ENCODE measurements at regions not wholly inside any gene's neighbourhood (a gene's known extent, or its start where the extent isn't known, plus 50 kb on each side); places are given as distances from the start of the nearest gene placed in this dataset.

DNA sequence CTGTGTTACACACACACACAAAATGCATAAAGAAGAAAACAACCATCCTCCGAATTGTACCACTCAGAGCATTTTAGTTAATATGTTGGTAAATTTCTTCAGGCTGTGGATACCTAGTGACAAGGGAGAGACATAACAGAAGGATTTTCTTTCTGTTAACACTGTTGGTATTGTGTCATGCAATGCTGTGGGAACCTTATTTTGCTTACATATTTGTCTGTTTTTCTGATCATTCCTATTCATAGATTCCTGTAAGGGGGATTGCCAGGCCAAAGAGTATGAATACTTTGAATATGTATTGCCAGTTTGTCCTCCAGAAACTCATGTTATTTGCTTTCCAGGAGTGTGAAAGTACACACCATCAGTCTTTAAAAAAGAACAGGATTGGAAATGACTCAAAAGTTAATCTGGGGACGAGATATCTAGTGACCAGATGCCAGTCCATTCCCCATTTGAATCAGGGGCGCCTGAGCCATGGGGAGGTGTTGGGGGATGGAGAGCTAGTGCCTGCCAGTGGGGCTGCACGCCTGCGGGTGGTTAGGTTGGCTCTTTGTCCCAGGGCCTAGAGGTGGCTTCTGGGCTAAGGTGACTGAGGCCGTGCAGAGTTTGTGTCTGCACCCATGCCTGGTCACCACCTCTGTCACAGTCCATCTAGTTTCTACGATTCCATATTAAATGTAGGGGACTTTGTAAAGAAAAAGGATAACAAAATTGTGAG is 142.0 kb downstream of the PTPN20 start:
- no peak for DNase-seq

DNA sequence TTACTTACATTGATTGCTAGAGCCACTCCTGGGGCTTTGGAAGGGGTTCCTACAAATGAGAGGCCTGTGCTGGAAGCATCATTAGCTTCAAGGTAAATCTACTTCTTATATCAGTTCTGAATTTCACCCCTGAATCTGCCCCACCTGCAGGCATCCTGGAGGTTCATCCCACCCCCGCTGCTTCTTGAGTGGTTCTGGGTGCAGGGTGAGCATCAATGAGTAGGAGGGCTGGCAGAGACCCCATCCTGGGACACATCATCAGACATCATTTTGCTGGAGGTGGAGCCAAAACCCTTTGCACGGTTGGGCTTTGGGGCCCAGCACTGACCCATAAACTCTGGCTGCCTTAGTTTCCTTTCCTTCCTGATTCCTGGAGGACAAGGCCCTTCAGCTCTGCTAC is 143.7 kb downstream of the PTPN20 start:
- no peak for DNase-seq

DNA sequence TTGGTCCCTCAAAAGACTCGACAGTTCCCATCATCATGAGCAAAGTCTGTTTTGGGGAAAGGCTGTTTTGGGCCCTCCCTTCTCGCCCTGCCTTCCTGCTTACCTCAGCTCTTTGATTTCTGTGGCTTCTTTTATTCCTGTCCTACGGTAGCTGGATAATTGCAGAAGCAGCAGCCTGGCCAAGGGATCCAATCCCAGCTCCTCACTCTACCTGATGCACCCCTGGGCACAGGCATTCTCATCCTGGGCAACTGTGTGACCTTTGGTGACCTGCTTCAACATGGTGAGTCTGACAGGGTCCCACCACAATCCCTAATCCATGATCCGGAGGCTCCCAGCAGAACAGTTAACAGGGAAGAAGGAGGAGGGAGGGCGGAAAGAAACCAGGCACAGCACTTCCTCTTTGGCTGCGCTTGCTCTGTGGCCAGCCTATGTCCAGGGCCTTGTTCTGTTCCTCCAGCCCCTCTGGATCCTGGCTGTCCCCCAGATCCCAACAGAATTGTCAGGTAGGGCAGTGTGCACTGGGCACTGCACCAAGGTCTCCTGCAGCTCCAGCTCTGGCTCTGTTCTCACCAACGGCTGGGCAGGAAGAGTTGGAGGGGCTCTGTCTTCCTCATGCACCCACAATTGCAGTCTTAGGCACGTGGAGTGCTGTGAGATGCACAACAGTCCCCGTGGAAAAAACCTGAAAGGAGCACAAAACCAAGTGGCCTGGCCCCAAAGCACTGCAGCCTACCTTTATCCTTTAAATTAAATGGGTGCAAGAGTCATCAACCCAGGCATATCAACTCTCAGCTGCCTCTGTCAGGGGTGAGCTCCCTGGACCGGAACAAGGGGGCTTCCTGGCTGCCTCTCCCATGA is 144.4 kb downstream of the PTPN20 start:
- no peak for DNase-seq

DNA sequence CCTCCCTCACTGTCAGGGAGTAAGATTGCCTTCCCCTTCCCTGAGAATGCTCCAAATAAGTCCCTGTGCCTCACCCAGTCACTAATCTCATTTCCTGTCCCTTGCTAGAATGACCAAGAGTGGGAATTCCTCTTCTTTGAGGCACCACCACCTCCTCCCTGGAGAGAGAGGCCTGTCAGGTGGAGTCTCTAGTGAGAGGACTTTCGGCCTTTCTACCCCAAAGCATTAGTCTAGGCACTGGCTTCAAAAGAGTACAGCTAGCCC is 145.0 kb downstream of the PTPN20 start:
- no peak for DNase-seq

DNA sequence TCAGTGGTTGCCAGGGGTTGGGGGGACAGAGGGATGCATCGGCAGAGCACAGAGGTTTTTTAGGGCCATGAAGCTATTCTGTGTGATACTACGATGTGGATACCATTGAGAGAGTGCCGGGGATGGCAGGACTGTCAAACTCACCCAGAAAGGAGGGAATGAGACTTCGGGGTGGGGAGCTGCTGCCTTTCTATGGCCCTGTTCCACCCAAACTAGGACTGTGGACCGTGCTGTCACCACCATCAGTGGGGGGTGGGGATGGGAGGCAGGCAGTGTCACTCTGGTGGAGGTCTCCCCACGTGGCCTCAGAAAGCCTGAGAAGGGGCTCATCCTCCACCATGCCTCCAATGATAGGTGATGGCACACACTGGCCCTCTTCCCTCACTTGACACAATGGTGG is 146.2 kb downstream of the PTPN20 start:
- DNase-seq, result no peak

DNA sequence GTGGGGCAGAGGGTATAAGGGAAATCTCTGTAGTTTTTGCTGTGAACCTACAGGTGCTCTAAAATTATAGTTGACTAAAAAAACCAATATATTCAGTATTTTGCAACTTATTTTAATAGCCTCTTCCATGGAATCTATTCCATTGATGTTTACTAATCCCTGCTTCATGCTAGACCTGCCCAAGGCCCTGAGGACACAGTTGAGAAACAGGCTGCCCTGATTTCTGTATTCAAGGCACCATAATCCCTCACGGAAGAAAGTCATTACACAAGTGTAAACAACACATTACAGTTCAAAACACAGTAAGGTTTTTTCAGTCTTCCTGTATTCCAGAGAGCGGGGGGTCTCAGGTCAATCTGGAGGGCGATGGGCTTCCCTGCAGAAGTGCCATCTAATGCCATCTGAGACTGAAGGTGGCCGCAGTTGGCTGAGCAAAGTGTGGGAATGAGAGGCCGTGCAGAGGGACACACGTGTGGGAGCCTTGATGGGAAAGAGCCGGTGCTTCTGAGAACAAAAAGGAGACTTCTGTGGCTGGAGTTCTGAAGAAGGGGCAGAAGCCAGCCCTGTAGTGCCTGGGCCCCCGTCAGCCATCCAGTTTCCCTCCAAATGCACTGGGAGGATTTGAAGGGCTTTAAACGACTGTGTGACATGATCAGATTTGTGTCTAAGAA is 146.9 kb downstream of the PTPN20 start:
- no peak for DNase-seq

DNA sequence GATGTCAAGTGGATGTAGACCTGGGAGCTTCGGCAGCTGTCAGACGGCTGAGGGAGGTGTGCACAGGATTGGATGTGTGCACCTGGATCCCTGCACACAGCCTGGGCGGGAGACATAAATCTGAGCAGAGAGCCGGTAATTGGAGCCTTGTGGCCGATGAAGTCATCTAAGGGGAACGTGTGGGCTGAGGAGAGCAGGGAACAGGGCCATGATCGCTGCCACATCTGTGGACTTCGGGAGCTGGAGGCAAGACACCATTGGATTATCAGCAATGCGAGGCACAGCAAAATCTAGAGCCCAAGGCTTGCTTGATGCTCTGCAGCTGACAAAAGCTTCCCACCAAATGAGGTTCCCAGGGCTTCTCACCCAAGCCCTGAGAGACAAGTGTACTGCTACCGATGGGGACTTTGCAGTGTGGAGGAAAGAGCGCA is 147.7 kb downstream of the PTPN20 start:
- no peak for DNase-seq

DNA sequence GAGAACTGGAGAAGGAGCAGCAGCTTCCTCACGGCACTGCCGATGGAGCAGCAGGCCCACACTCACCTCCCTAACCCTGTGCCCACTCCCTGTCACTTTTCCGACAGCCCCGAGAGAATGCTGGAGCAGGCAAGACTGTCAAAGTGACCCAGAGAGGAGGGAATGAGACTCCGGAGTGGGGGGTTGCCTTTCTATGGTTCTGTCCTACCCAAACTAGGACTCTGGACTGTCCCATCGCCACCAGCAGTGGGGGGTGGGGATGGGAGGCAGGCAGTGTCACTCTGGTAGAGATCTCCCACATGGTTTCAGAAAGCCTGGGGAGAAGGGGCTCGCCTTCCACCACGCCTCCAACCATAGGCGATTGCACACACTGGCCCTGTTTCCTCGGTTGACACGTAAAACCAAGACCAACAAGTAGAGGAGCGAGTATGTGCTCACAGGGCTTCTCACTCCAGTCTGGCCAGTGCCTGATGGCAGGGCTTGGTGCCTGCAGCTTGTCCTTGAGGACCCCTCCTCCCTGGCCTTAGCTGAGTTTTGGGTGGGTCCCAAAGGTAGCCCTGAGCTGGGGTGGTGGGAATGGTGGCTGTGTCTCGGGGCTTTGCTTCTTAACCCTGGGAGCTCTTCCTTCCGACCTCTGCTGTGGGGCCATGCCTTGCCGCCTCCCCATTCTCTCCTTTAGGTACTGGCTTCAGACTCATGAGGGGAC is 148.5 kb downstream of the PTPN20 start:
- no peak for DNase-seq

DNA sequence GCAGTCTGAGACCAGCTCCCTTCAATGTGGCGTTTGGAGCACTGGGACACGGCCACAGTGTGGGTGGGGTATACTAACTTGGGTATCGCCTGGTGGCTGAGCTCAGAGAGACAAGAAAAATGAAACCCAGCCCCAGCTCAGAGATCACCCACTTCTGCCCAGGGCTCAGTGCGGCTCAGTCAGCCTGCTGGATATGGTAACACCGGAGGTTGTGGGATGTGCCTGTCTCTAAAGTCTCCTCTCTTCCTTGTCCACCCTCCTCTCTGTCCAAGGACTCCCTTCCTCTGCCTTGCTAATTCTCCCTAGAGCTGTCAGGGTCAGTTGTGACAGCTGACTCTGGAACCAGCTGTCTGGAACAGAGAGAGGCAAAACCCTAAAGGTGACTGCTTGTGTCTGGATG is 149.1 kb downstream of the PTPN20 start:
- no peak for DNase-seq

DNA sequence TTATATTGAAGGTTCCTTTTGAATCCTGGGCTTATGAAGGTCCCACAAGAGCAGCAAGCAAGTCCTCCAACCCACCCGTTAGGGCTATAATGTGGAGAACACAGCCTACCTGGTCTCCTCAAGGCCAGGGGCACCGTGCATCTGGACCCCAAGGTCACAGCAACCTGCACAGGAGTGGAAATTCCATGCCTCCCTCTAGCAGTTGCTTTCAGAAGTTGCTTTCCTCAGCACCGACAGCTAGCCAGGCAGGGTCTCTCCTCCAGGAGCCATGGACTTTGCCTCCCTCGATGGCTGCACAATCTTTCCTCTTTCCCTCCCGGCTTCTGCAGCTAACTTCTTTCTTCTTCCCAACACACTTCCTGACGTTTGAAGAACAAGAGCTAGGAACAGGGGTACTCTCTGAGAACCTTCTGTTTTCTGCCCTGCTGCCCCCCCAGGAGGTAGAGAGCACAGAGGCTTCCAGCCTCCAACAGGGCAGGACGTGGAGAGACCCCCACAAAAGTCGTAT is 149.8 kb downstream of the PTPN20 start:
- DNase-seq, result no peak

DNA sequence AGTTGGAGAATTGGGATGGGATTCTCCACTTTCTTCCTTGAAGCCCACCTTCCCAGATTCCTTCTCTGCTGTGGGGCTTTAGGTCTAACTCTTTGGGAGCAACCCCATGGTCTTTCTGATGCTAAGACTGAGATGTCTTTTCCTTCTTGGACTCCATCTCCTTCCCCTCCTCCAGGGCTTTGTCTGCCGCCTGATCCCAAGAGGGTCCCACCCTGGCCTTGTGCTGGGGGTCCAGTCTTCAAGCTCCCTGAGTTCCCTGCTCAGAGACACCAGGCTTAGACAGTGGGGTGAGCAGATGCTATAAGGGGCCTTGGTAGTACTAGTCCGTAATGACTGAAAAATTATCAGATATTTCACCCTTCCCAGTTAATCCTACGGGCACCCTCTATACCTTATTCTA is 150.5 kb downstream of the PTPN20 start:
- DNase-seq, result no peak

DNA sequence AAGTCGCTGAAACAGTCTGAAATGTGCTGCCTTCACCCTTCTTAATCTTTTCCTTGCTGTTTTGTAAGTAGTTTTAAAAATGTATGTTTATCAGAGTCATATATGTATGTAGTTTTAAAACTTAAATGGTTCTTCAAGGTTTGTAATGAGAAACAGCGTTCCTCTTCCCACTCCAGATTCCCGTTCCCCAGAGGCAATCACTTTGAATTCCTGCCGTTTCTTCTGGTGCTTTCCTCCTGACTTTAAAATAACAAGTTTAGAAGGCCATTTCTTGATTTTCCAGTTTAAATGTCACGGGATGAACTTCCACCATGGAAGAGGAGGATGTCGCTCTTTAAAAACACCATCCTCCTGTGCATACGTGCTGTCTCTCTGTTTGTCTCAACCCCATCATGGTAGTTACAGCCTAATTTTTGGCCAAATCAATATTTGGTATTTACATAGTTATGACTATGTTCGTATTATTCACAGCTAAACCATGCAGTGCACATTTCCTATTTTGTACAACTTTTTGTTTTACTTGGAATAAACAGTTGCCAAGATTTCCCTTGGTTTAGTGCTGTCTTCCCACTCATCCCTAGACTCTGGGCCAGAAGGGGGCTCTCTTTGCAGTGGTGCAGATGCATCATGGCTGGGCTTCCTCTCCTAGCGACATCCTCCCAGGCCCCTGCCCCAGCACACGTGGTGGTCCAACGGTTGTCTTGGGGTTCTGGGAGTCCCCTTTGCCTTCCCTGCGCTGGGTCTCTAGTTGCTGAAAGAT is 151.4 kb downstream of the PTPN20 start:
- no peak for DNase-seq

DNA sequence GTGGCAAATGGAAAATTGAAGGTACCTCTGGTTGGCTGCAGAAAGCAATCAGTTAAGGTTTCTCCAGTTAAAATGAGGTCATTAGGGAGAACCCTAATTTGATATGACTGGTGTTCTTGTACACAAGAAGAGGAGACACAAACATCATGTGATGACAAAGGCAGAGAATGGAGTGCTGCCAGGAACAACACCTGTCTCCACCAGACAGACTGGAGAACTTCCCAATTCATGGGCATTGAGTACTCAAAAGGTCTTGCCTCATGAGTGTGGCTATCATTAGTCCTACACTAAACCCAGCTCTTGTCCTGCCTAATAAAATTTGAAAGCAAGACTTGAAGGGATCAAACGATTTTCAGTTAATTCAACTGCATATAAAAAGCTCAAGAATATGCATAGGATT is 152.6 kb downstream of the PTPN20 start:
- DNase-seq, result no peak

DNA sequence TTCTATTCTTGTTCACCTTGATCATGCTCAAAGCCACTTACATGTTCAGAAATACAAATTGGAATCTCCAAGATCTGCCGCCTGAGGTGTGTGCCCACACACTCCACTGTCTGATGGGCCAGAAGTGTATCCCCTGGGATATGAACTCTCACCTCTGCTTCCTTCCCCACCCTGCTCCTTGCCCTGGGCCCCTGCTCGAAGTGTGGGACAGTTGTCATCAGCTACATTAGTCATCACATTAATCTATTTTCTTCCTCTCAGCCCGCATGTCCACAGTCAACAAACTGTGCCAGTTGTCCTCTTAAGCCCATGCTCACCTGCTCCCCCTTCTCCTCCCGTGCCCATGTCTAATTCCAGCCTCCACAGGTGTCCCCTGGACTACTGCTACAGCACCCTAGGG is 154.7 kb downstream of the PTPN20 start:
- DNase-seq, result no peak

DNA sequence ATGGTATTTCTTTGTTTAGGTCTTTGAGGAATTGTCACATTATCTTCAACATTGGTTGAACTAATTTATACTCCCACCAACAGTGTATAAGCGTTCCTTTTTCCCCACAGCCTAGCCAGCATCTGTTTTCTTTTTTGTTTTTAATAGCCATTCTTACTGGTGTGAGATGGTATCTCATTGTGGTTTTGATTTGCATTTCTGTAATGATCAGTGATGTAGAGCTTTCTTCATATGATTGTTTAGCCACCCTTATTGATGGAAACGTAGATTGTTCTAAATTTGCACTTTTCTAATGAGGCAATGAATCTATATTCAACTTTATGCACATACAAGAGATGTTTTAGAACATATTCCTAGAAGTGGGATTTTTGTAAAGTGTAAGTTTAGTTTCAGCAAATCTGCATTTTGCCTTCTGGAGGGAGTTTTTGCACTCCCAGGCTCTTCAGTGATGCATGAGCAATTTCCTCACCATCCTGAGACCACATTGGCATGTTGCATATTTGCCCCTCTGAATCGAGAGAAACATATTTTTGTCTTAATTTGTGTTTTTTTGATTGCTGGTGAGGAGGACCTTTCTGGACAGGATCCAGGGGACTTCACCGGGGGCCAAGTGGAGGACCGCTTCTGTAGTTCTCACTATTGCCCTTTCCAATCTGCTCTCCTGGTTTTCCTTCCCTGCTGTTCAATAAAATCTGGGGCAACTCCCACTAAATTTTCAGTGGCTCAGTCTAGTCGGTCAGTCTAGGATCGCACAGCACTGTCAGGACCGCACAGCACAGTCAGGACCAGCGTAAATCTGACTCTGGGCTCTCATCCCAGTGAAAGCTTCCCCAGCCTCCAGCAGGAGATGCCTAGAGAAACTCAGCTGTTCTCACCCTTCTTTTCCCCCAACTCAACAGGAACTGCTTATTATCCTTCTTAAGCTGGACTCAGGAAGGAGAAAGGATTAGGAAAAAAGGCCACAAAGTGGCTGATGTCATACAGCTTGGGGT is 157.0 kb downstream of the PTPN20 start:
- DNase-seq, result no peak

DNA sequence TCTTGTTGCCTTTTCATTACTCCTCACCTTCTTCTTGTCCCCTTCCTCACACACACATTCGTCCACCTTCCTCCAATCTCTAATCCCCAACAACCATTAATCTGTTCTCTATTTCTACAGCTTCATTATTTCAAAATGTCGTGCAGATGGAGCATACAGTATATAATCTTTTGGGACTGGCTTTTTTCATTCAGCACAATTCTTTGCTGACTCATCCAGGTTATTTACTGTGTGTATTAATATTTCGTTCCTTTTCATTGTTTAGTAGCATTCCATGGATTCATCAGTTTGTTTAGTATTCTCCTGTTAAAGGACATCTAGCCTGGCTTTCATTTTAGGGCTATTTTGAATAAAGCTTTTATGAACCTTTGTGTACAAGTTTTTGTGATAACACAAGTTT is 159.3 kb downstream of the PTPN20 start:
- DNase-seq, result no peak

DNA sequence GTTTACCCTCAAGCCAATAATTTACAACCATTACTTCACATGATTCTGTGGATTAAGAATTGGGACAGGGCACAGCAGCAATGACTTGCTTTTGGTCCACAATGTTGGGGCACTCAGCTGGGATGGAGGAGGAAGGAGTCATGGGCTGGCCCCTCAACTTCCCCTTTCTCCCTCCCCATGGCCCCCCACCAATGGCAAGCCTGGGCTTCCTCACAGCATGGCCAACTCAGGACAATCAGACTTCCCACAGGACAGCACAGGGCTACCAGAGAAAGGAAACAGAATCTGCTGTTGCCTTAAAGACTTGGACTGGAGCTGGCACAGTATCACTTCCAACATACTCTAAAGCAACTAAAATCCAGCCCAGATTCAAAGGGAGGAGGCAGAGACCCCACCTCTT is 160.7 kb downstream of the PTPN20 start:
- no peak for DNase-seq

DNA sequence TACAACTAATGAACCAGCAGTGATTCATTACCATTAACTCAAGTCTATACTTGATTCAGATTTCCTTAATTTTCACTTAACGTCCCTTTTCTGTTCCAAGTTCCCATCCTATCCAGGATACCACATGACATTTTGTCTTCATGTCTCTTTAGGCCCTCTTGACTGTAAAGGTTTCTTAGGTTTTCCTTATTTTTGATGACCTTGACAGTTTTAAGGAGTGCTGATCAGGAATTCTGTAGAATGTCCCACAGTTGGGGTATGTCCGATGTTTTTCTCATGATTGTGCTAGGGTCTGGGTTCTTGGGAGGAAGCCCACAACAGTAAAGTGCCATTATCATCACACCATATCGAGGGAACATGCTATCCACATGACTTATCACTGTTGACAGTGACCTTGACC is 162.7 kb downstream of the PTPN20 start:
- DNase-seq, result no peak

DNA sequence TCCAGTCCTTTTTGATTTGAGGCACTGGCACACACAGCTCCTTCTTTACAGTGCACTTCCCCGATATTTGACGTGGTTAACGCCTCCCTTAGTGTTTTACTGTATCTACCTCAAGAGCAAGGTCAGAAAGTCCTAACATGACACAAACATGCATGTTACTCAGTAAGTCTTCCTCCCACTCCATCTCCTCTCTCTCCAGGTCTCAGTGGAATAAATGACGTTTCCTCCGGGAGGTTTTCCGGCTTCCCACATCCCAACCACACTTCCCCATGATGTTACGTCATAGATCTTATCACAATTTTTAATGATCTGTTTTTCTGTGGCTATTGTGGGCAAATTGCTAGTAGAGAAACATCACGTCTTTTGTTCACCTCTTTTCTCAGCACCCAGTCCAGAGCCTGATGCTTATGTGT is 165.7 kb downstream of the PTPN20 start:
- no peak for DNase-seq

DNA sequence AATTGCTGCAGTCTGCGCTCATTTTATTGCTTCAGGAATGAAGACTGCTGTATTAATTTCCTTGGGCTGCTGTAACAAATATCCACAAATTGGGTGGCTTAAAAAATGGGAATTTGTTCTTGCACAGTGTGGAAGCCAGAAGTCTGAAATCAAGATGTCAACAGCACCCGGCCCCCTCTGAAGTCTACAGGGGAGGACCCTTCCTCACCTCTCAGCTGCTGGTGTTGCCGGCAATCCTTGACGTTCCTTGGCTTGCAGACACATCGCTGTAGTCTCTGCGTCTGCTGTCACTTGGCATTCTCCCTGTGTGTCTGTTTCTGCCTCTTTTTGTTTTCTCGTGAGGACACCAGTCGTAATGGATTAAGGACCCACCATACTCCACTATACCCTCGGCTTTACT is 166.2 kb downstream of the PTPN20 start:
- no peak for DNase-seq

DNA sequence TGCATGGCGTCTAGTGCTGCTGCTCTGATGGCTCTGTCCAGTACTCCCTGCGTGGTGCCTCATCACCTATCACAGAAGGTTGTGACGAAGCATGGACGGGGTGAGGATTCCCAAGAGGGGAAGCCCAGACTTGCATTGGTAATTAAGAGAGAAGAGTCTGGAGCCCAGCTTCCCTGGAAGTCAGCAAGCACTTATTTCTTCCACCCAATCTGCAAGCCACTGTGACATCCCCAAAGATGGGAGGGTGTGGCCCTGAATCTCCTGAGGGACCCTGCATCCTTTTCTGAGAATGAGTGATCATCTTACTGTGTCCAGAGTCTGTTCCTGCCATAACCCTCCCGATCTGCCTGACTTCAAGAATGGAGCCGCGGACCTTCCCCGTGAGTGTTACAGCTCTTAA is 166.7 kb downstream of the PTPN20 start:
- no peak for DNase-seq

All from RPMI8226 (cell line).